Common myeloid progenitor, CD34-positive (primary cell): ENCODE measurements at regions not wholly inside any gene's neighbourhood (a gene's known extent, or its start where the extent isn't known, plus 50 kb on each side); places are given as distances from the start of the nearest gene placed in this dataset.

ENCODE experiments used
- CTCF ChIA-PET: fragments of 350-600 bp; sonication (Branson Sonifier 250); formaldehyde crosslinking; loops from one replicate; lab custom pipeline; 2021; ENCODE audit warnings: antibody characterized with exemption; lab: Charles Lee
- POLR2A ChIA-PET: fragments of 350-600 bp; sonication (Branson Sonifier 250); formaldehyde crosslinking; loops from one replicate; lab custom pipeline; 2021; ENCODE audit warnings: antibody characterized with exemption; lab: Charles Lee
- DNase-seq, 3 donors: peaks; one replicate each; pipeline versions ENCODE4 v3.0.0 to v3.0.0-alpha.2; 2013
- H3K27ac ChIP-seq, 2 experiments: 1 replicate in 1 of 2; 2 replicates in 1 of 2; pipeline ENCODE4 v1.7.0; 2013; ENCODE audit warnings: inconsistent platforms in 2 of 2, low read length in 2 of 2, mild to moderate bottlenecking in 2 of 2, low read depth in 1 of 2, moderate library complexity in 1 of 2; ENCODE audit not compliant: severe bottlenecking in 2 of 2, insufficient read depth in 1 of 2, poor library complexity in 1 of 2
- H3K27me3 ChIP-seq, 5 experiments: replicated peaks in 2 of 5; 1 replicate in 3 of 5; 2 replicates in 2 of 5; pipeline versions ENCODE4 v1.6.1 to v1.7.0; 2013; ENCODE audit warnings: low read length in 4 of 5, mild to moderate bottlenecking in 2 of 5, moderate library complexity in 2 of 5, inconsistent platforms in 1 of 5; ENCODE audit not compliant: insufficient read depth in 5 of 5, control insufficient read depth in 4 of 5
- H3K36me3 ChIP-seq, 4 experiments: 1 replicate in 2 of 4; 2 replicates in 2 of 4; pipeline versions ENCODE4 v1.6.1 to v1.7.0; 2013; ENCODE audit warnings: low read length in 3 of 4, control low read depth in 1 of 4, mild to moderate bottlenecking in 1 of 4; ENCODE audit not compliant: control insufficient read depth in 4 of 4, insufficient read depth in 4 of 4
- H3K4me1 ChIP-seq, 4 experiments: 1 replicate in 3 of 4; 2 replicates in 1 of 4; pipeline versions ENCODE4 v1.6.1 to v1.7.1; 2013; ENCODE audit warnings: low read length in 3 of 4, mild to moderate bottlenecking in 3 of 4, control low read depth in 1 of 4, inconsistent platforms in 1 of 4, moderate library complexity in 1 of 4; ENCODE audit not compliant: control insufficient read depth in 4 of 4, insufficient read depth in 4 of 4; ENCODE audit errors: control extremely low read depth in 1 of 4
- H3K4me3 ChIP-seq, 7 experiments: 1 replicate in 4 of 7; 2 replicates in 3 of 7; pipeline versions ENCODE4 v1.5.1 to v1.7.0; 2013; ENCODE audit warnings: mild to moderate bottlenecking in 7 of 7, low read length in 6 of 7, moderate library complexity in 6 of 7, inconsistent platforms in 2 of 7, low read depth in 2 of 7, control low read depth in 1 of 7; ENCODE audit not compliant: insufficient read depth in 4 of 7, control insufficient read depth in 1 of 7; ENCODE audit errors: extremely low read depth in 1 of 7
- H3K9me3 ChIP-seq, 5 experiments: 1 replicate in 4 of 5; 2 replicates in 1 of 5; pipeline versions ENCODE4 v1.6.1 to v1.7.1; 2013; ENCODE audit warnings: low read length in 4 of 5, mild to moderate bottlenecking in 2 of 5, inconsistent platforms in 1 of 5, low read depth in 1 of 5, moderate library complexity in 1 of 5; ENCODE audit not compliant: control insufficient read depth in 4 of 5, insufficient read depth in 2 of 5; ENCODE audit errors: control extremely low read depth in 1 of 5
- WGBS: methylation state at CpG from one replicate; pipeline ENCODE4 v1.1.5; 2013; ENCODE audit not compliant: insufficient coverage; 5-methylcytosine and 5-hydroxymethylcytosine counted together

GRCh38 chr14:58717813-58718212 lies 80.1 kb downstream of the DACT1 start:
- 100% methylated on average over 1 of the region's 2 CpGs for WGBS
- DNase-seq, result peak in 1 of 3 donors; percentile 7
- CTCF ChIA-PET, result interaction anchor here (0.6 kb wide), 1 partner anchor 136 kb away, joined by 3 read pairs; no protein-coding TSS in a partner anchor
- H3K9me3 ChIP-seq, result no peaks in the 10 kb centered on the region
- POLR2A ChIA-PET, result no interaction called here
- H3K27ac ChIP-seq, result no peak overlapping the region
- no peaks in the 10 kb centered on the region for H3K27me3 ChIP-seq
- no peak overlapping the region for H3K4me3 ChIP-seq
- H3K36me3 ChIP-seq, result no peaks in the 10 kb centered on the region
- peaks cover 0 to 7% (median 2%) of the 10 kb centered on the region in 4 experiments for H3K4me1 ChIP-seq

GRCh38 chr14:58718226-58719205 lies 80.8 kb downstream of the DACT1 start:
- Histone ChIP-seq H3K27ac (no peak overlapping the region), H3K4me3 (no peak overlapping the region), H3K27me3 (no peaks in the 10 kb centered on the region), H3K4me1 (peaks cover 0 to 7% (median 2%) of the 10 kb centered on the region in 4 experiments), H3K9me3 (no peaks in the 10 kb centered on the region), H3K36me3 (no peaks in the 10 kb centered on the region)
- peak; percentile 8 to 76 (median 67) for DNase-seq
- WGBS, result 100% methylated on average over 2 of the region's 5 CpGs
- ChIA-PET POLR2A (no interaction called here), CTCF (no interaction called here)

GRCh38 chr14:58721723-58722122 lies 84.0 kb downstream of the DACT1 start:
- no peak for DNase-seq
- no peaks in the 10 kb centered on the region for H3K9me3 ChIP-seq
- WGBS, result no CpG with 5 or more reads among the region's 3 CpGs
- CTCF ChIA-PET, result no interaction called here
- H3K4me3 ChIP-seq, result no peak overlapping the region
- no peak overlapping the region for H3K27ac ChIP-seq
- no peaks in the 10 kb centered on the region for H3K27me3 ChIP-seq
- POLR2A ChIA-PET, result no interaction called here
- H3K36me3 ChIP-seq, result no peaks in the 10 kb centered on the region
- H3K4me1 ChIP-seq, result peaks cover 0 to 5% (median 2%) of the 10 kb centered on the region in 4 experiments

GRCh38 chr14:58722441-58722840 lies 84.7 kb downstream of the DACT1 start:
- ChIA-PET CTCF (no interaction called here), POLR2A (no interaction called here)
- H3K4me3 ChIP-seq, result no peak overlapping the region
- H3K36me3 ChIP-seq, result no peaks in the 10 kb centered on the region
- no peak overlapping the region for H3K27ac ChIP-seq
- no peak for DNase-seq
- no peaks in the 10 kb centered on the region for H3K27me3 ChIP-seq
- no peaks in the 10 kb centered on the region for H3K9me3 ChIP-seq
- H3K4me1 ChIP-seq, result peaks cover 0 to 4% (median 2%) of the 10 kb centered on the region in 4 experiments
- WGBS, result 93% methylated on average over 2 of the region's 4 CpGs

GRCh38 chr14:58724206-58724605 lies 86.4 kb downstream of the DACT1 start:
- H3K4me3 ChIP-seq, result no peak overlapping the region
- H3K27me3 ChIP-seq, result no peaks in the 10 kb centered on the region
- ChIA-PET CTCF (no interaction called here), POLR2A (no interaction called here)
- no peaks in the 10 kb centered on the region for H3K36me3 ChIP-seq
- DNase-seq, result no peak
- no peaks in the 10 kb centered on the region for H3K4me1 ChIP-seq
- no peaks in the 10 kb centered on the region for H3K9me3 ChIP-seq
- no peak overlapping the region for H3K27ac ChIP-seq
- WGBS, result 100% methylated on average over 1 of the region's 2 CpGs

GRCh38 chr14:58724702-58725101 lies 86.9 kb downstream of the DACT1 start:
- Histone ChIP-seq H3K9me3 (no peaks in the 10 kb centered on the region), H3K4me1 (no peaks in the 10 kb centered on the region), H3K27me3 (no peaks in the 10 kb centered on the region), H3K4me3 (no peak overlapping the region), H3K27ac (no peak overlapping the region), H3K36me3 (no peaks in the 10 kb centered on the region)
- ChIA-PET CTCF (no interaction called here), POLR2A (no interaction called here)
- WGBS, result no CpG with 5 or more reads among the region's 1 CpG
- no peak for DNase-seq

GRCh38 chr14:58725226-58725625 lies 87.5 kb downstream of the DACT1 start:
- CTCF ChIA-PET, result no interaction called here
- no peak for DNase-seq
- no peak overlapping the region for H3K27ac ChIP-seq
- POLR2A ChIA-PET, result no interaction called here
- H3K27me3 ChIP-seq, result no peaks in the 10 kb centered on the region
- no peaks in the 10 kb centered on the region for H3K36me3 ChIP-seq
- no peaks in the 10 kb centered on the region for H3K4me1 ChIP-seq
- H3K4me3 ChIP-seq, result no peak overlapping the region
- no peaks in the 10 kb centered on the region for H3K9me3 ChIP-seq
